Glomerular visceral epithelial cell (primary cell): ENCODE measurements at regions not wholly inside any gene's neighbourhood (a gene's known extent, or its start where the extent isn't known, plus 50 kb on each side); places are given as distances from the start of the nearest gene placed in this dataset.
"Not testable (repeated sequence)": the region's sequence is repeated elsewhere in the genome, so short reads cannot be mapped to it uniquely, and the experiment has no call there.

ENCODE experiments used
- DNase-seq: peaks from one replicate; pipeline ENCODE4 v3.0.0-alpha.2; 2016; ENCODE audit errors: extremely low spot score

DNA sequence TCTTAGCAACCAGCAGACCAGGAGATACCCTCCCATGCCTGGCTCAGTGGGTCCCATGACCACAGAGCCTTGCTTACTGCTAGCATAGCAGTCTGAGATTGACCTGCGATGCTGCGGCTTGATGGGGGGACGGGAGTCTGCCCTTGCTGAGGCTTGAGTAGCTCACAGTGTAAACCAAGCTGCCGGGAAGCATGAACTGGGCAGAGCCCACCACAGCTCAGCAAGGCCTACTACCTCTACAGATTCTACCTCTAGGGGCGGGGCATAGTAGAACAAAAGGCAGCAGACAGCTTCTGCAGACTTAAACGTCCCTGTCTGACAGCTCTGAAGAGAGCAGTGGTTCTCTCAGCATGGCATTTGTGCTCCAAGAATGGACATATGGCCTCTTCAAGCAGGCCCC is 86.7 kb upstream of the OR4E1 start:
- not testable (repeated sequence) for DNase-seq

- DNase-seq, result no peak
Measured at GRCh38 chr14:21749306-21749868, 75.8 kb upstream of the OR4E1 start.

DNA sequence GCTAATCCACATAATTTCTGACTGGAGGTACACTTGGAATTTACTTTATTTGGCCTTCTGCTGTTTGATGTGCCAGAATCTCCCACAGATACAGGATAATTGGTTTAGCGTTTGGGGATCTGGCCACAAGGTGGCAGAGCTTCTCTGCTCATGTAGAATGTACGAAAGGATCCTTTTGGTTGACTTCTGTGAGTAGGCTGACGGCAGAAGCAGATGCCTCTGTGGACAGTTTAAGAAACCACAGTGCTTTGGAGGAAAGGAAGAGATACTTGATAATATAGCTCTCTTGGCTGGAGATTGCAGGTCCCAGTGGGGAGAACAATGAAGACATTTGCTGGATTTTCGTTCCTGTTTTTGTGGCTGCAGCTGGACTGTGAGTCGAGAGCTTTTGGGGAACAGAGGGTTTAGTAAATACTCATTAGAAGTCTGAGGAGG is 75.3 kb upstream of the OR4E1 start:
- DNase-seq, result peak; percentile 27

GRCh38 chr14:21735639-21736307 is 62.2 kb upstream of the OR4E1 start:
- no peak for DNase-seq

DNA sequence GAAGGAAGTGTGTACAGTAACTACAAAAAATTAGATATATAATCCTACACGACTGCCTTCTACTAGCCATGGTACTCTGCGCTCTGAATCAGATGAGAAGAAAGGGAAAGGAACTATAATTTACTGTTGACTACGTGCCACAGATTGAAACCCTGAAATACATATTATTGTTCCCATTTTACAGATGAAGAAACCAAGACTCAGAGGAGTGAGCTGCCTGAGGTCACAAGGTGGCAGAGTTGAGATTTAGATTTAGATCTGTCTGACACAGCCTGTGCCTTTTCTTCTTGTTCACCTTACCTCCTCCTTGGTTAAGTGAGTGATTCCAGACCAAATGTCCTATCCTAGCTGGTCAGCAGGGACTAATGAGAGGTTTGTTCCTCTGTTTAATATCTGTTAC is 61.6 kb upstream of the OR4E1 start:
- DNase-seq, result no peak

DNA sequence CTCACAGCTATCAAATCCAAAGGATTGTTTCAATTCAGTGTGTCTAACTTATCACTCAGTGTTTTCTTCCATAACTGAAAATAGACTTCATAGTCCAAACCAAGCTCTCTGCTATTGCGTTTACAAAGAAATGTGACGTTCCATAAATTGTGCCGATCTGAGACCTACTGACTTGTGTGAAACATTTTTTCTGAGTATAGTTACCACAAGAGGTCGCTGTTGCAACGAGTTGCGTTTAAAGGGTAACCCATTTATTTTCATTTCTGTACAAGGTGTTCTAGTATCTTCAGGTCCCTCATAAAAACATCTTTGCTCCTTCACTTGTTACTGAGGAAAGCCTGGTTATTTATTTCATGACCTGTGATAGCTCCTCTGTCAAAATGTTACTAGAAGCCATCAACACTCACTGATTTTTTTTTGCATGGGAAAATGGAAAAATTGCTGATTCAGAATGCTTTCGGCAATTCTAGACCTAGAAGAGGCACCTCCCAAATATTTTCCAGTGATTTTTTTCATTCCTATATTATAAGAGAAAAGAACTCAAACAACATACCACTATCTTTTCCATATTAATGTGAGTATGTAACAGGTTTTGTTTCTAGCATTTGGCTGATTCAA is 60.9 kb upstream of the OR4E1 start:
- DNase-seq, result peak; percentile 42

- no peak for DNase-seq
Measured at GRCh38 chr14:21729703-21730233, 56.1 kb upstream of the OR4E1 start.

GRCh38 chr14:21725250-21725649 is 51.6 kb upstream of the OR4E1 start:
- no peak for DNase-seq

GRCh38 chr14:21724090-21724973 is 50.7 kb upstream of the OR4E1 start:
- DNase-seq, result no peak

DNA sequence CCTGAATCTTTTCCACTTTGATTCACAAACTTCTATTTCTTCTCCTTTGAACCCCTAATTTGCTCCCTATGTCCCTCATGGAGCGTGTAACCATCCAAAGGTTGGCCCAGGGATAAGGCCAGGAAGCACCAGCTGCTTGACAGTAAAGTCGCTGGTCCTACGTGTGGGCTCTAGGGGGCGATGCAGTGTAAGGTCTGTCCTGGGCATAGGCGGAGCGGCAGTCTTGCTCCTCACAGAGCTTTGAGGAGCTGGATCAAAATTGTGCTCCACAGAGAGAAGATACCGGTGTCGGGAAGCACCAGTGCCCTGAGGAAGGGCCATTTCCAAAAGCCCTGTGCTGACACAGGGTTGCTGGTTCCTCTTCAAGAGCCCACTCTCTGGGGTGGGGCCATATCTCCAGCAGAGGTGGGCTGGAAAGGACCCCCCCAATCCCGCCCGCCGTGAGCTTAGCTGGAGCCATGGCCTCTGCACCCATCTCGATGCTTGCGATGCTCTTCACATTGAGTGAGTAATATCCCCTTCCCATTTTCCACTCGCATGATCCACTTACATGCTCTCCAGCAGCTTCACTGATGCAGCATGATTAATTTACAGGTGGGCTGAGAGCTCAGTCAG is 49.9 kb upstream of the OR4E1 start:
- DNase-seq, result peak; percentile 11
